Thoracic aorta (tissue), 2 donors: ENCODE measurements at regions not wholly inside any gene's neighbourhood (a gene's known extent, or its start where the extent isn't known, plus 50 kb on each side); places are given as distances from the start of the nearest gene placed in this dataset.
"Not testable (repeated sequence)": the region's sequence is repeated elsewhere in the genome, so short reads cannot be mapped to it uniquely, and the experiment has no call there.

Experiments used
- ATAC-seq: fragments of 150-250 bp; one replicate; pipeline ENCODE4 v1.8.0; 2017; ENCODE audit warnings: low read depth; ENCODE audit not compliant: insufficient number of reproducible peaks, low FRiP score
- DNase-seq: peaks from one replicate; pipeline ENCODE4 v3.0.0-alpha.2; 2020; ENCODE audit warnings: low spot score
- H3K27ac ChIP-seq, 2 donors: fragments of 200-600 bp; sonication (generic); 1 replicate in 1 of 2; 2 replicates in 1 of 2; pipeline ENCODE4 v1.5.1; 2016; ENCODE audit warnings: mild to moderate bottlenecking in 2 of 2, moderate library complexity in 2 of 2
- H3K27me3 ChIP-seq: fragments of 200-600 bp; sonication (generic); replicated peaks from 2 replicates; pipeline ENCODE4 v1.6.0; 2016; ENCODE audit warnings: mild to moderate bottlenecking; ENCODE audit not compliant: insufficient read depth
- H3K36me3 ChIP-seq: fragments of 200-600 bp; sonication (generic); one replicate; pipeline ENCODE4 v1.5.1; 2016
- H3K4me1 ChIP-seq, 2 donors: fragments of 200-600 bp; sonication (generic); 1 replicate in 1 of 2; 2 replicates in 1 of 2; pipeline versions ENCODE4 v1.5.1 to v1.6.0; 2016; ENCODE audit warnings: low read depth in 2 of 2, mild to moderate bottlenecking in 1 of 2; ENCODE audit not compliant: control insufficient read depth in 1 of 2
- H3K4me3 ChIP-seq: fragments of 200-600 bp; sonication (generic); 2 replicates; pipeline ENCODE4 v1.5.1; 2016; ENCODE audit warnings: mild to moderate bottlenecking
- H3K9me3 ChIP-seq: fragments of 200-600 bp; sonication (generic); 2 replicates; pipeline ENCODE4 v1.5.1; 2016
- TF ChIP-seq, protein P1 (sequence below): fragments of 200-600 bp; sonication (generic); IDR thresholded peaks from one replicate; pipeline ENCODE4 v1.5.1; 2019; ENCODE audit warnings: antibody characterized with exemption

DNA sequence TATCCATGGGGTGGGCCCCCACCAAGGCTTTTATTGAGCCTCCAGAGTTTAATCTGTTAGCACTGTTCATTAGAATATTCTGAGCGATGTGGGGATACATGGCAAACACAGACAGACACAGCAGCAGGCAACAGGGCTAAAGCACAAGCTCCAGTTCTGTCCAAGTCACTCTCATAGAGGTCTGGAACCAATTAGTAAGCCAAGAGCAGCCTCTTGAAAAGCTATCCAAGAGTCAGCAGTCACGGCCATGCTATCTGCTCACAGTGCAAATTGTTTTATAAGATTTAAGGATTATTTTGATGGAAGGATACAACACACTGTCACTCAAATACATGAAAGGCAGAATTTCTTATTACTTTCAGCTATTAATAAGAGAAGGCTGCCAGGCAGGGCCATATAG, 86.4 kb upstream of the DGKB start:
- no peak for ATAC-seq
- H3K9me3 ChIP-seq = no peaks in the 10 kb centered on the region

DNA sequence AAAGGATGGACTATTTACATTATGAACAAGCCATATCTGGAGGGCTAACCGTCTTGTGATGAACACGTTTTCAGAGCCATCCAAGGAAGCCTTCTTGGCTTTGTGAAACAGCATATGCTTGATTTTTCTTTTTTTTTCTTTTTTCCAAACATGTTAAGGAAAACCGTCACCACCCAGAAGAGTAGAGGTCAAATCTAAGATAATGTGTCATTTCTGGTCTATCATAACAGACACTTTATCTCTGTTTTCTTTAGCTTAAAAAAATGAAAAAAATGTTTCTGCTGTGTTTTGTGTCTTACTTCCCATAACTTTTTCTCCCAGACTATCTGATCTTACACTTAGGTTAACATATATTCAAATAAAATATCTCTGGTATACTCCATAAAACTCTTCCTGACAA, 76.1 kb upstream of the DGKB start:
- ATAC-seq = no peak
- no peak for DNase-seq
- Histone ChIP-seq H3K4me3 (no peak overlapping the region), H3K27ac (no peak overlapping the region), H3K36me3 (no peaks in the 10 kb centered on the region), H3K9me3 (no peaks in the 10 kb centered on the region), H3K27me3 (no peaks in the 10 kb centered on the region), H3K4me1 (no peaks in the 10 kb centered on the region)
- TF ChIP-seq, protein P1, sequence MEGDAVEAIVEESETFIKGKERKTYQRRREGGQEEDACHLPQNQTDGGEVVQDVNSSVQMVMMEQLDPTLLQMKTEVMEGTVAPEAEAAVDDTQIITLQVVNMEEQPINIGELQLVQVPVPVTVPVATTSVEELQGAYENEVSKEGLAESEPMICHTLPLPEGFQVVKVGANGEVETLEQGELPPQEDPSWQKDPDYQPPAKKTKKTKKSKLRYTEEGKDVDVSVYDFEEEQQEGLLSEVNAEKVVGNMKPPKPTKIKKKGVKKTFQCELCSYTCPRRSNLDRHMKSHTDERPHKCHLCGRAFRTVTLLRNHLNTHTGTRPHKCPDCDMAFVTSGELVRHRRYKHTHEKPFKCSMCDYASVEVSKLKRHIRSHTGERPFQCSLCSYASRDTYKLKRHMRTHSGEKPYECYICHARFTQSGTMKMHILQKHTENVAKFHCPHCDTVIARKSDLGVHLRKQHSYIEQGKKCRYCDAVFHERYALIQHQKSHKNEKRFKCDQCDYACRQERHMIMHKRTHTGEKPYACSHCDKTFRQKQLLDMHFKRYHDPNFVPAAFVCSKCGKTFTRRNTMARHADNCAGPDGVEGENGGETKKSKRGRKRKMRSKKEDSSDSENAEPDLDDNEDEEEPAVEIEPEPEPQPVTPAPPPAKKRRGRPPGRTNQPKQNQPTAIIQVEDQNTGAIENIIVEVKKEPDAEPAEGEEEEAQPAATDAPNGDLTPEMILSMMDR = no peak

More for the DNA sequence above, 86.4 kb upstream of the DGKB start:
- no peak overlapping the region for H3K27ac ChIP-seq
- no peaks in the 10 kb centered on the region for H3K36me3 ChIP-seq
- no peak for DNase-seq
- no peak overlapping the region for H3K4me3 ChIP-seq
- H3K4me1 ChIP-seq = no peaks in the 10 kb centered on the region
- H3K27me3 ChIP-seq = no peaks in the 10 kb centered on the region
- TF ChIP-seq, protein P1 = no peak

GRCh38 chr7:14974688-14975087, 72.1 kb upstream of the DGKB start:
- no peak overlapping the region for H3K4me3 ChIP-seq
- ATAC-seq = no peak

DNA sequence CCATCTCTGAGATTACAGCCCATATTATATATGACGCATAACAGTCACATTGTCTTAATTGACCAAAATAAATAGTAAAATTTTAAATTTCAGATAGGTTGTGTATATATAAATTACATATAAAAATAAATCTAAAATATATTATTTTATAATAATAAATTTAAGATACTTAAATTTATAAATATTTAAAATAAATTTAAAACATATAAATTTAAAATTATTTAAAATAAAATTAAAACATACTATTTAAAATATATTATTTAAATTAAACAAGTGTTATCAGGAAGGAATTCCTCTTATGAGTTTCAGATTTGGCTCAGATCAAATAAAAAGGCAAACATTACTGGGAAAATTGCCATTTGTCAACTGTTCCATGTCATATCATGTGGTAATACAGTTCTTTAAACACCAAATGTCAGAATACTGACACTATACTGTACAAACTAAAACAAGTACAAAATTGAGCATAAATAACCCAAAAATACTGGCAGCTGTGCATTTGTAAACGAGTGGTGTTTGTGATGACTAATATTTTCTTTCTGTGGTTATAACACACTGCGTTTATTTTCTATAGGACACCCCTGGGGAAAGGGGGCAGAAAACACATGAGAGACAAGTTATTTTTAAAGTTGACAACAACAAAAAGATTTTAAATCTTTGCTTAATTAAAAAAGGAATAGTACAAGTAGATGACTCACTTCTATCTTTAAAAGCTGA, 71.3 kb upstream of the DGKB start:
- Histone ChIP-seq H3K9me3 (no peaks in the 10 kb centered on the region), H3K4me3 (no peak overlapping the region), H3K4me1 (no peaks in the 10 kb centered on the region), H3K36me3 (no peaks in the 10 kb centered on the region), H3K27ac (no peak overlapping the region), H3K27me3 (no peaks in the 10 kb centered on the region)
- TF ChIP-seq, protein P1 = no peak
- ATAC-seq (no peak), DNase-seq (no peak)

More at GRCh38 chr7:14974688-14975087, 72.1 kb upstream of the DGKB start:
- Histone ChIP-seq H3K27ac (no peak overlapping the region), H3K4me1 (no peaks in the 10 kb centered on the region), H3K36me3 (no peaks in the 10 kb centered on the region), H3K27me3 (no peaks in the 10 kb centered on the region), H3K9me3 (no peaks in the 10 kb centered on the region)
- no peak for DNase-seq
- TF ChIP-seq, protein P1 = no peak

GRCh38 chr7:14971678-14972077, 69.1 kb upstream of the DGKB start:
- H3K9me3 ChIP-seq, H3K4me1 ChIP-seq, H3K4me3 ChIP-seq, H3K27me3 ChIP-seq, ATAC-seq, H3K27ac ChIP-seq, H3K36me3 ChIP-seq, DNase-seq: not testable (repeated sequence)

DNA sequence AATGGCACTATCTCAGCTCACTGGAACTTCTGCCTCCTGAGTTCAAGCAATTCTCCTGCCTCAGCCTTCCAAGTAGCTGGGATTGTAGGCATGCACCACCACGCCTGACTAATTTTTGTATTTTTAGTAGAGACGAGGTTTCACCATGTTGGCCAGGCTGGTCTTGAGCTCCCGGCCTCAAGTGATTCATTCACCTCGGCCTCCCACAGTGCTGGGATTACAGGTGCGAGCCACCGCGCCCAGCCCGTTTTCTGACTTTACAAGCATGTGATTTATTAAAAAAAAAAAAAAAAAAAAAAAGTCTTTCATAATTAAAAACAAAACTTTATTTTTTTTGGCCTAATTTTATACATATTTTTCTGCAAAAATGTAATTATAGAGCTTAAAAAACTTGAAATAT, 64.8 kb upstream of the DGKB start:
- not testable (repeated sequence) for H3K4me1 ChIP-seq, H3K27ac ChIP-seq, H3K27me3 ChIP-seq, H3K9me3 ChIP-seq, H3K36me3 ChIP-seq, H3K4me3 ChIP-seq, ATAC-seq, DNase-seq
